ENCODE measurements at regions not wholly inside any gene's neighbourhood (a gene's known extent, or its start where the extent isn't known, plus 50 kb on each side); places are given as distances from the start of the nearest gene placed in this dataset.

DNA sequence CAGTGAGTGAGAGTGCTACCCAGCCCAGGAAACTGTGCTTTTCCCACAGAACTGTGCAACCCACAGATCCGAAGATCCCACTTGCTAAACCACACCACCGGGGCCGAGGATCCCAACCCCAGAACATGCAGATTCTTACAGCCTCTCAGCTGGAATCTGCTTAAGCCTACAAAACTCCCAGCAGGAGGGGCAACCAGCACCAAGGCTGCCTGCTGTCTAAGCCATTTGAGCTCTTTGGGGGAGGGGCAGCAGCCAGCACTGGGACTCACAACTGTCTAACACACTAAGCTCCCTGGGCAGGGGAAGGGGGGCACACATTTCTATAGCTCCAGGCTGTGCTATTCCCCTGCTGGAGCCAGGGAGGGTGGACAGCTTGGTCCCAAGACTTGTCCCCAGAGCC lies 529.9 kb downstream of the XPNPEP1 start:
- H3K18ac ChIP-seq (ENCODE audit: extremely low read depth, low read length), result peak overlapping the region; percentile 13; the same call in 1 of the 2 replicates
- no peaks in the 10 kb centered on the region for H3K9me3 ChIP-seq (ENCODE audit: insufficient read depth in 2 of 2, low read depth in 1 of 2, low read length in 1 of 2)
- H3K23ac ChIP-seq (ENCODE audit: insufficient read length), result no peak overlapping the region
- no peak overlapping the region for H3K4ac ChIP-seq (replicated peaks; ENCODE audit: insufficient read length, low read depth, low read length)
- H4K5ac ChIP-seq (ENCODE audit: insufficient read length, low read depth, low read length), result no peak overlapping the region
- H3K9ac ChIP-seq (replicated peaks in 1 of 4; ENCODE audit: extremely low read depth in 1 of 4, low read depth in 3 of 4, low read length in 3 of 4), result no peak overlapping the region
- 0 out of 2 replicates have a peak overlapping the region, but pooled peaks have one; percentile 46 for H2BK15ac ChIP-seq (ENCODE audit: low read length)
- H3K4me2 ChIP-seq (ENCODE audit: insufficient read depth in 1 of 2, low read depth in 2 of 2, low read length in 2 of 2), result peak overlapping the region; percentile 41 to 52; a peak in 3 of 4 replicates
- H3K23me2 ChIP-seq (ENCODE audit: low read depth, low read length), result no peaks in the 10 kb centered on the region; the same call in 1 of the 2 replicates
- no peak overlapping the region for H3K14ac ChIP-seq (ENCODE audit: insufficient read length)
- H2AFZ ChIP-seq (ENCODE audit: low read length), result peak overlapping the region; percentile 40; the same call in 1 of the 2 replicates
- no peak overlapping the region for H2AK5ac ChIP-seq (ENCODE audit: low read depth, low read length)
- CTCF ChIA-PET (ENCODE audit: partially characterized antibody), result interaction anchor here (0.6 to 1.4 kb wide), 5 partner anchors 10 to 587 kb away, joined by 3 to 4 read pairs (median 3); no protein-coding TSS in a partner anchor
- H3K27me3 ChIP-seq (replicated peaks in 1 of 4; ENCODE audit: control insufficient read depth in 3 of 4, extremely low read depth in 1 of 4, insufficient read depth in 3 of 4, low read length in 3 of 4), result no peaks in the 10 kb centered on the region; a peak in 1 of 7 replicates
- H2BK120ac ChIP-seq (replicated peaks; ENCODE audit: low read depth, low read length), result no peak overlapping the region
- no peak overlapping the region for H4K8ac ChIP-seq (ENCODE audit: extremely low read depth, insufficient read depth, low read length)
- POLR2A ChIA-PET (ENCODE audit: partially characterized antibody), result interaction anchor here (1.4 kb wide), 1 partner anchor 9 kb away, joined by 5 read pairs; no protein-coding TSS in a partner anchor
- H3K27ac ChIP-seq (ENCODE audit: low read depth, low read length), result no peak overlapping the region
- H4K91ac ChIP-seq (replicated peaks; ENCODE audit: insufficient read length, low read length), result no peak overlapping the region
- H3K4me1 ChIP-seq (replicated peaks in 1 of 4; ENCODE audit: control insufficient read depth in 3 of 4, insufficient read depth in 4 of 4, low read length in 3 of 4), result peaks cover 5 to 10% (median 7%) of the 10 kb centered on the region in 4 experiments; a peak in 6 of 7 replicates
- no peaks in the 10 kb centered on the region for H4K20me1 ChIP-seq (replicated peaks in 1 of 2; ENCODE audit: control insufficient read depth in 1 of 2, insufficient read depth in 2 of 2, low read length in 2 of 2)
- H3K4me3 ChIP-seq (ENCODE audit: extremely low read depth in 1 of 4, insufficient read depth in 2 of 4, low read depth in 3 of 4, low read length in 4 of 4), result peak overlapping the region in 1 of 4 experiments; percentile 26; a peak in 1 of 8 replicates
- peak; percentile 24 for FAIRE-seq
- H3K79me2 ChIP-seq (ENCODE audit: control insufficient read depth in 1 of 2, insufficient read depth in 2 of 2, low read length in 2 of 2), result no peaks in the 10 kb centered on the region
- H3K56ac ChIP-seq (replicated peaks; ENCODE audit: insufficient read length, low read depth, low read length), result no peak overlapping the region
- no peak overlapping the region for H2BK12ac ChIP-seq (ENCODE audit: low read depth, low read length)
- H2BK20ac ChIP-seq (ENCODE audit: low read length), result peak overlapping the region; percentile 61; the same call in 1 of the 2 replicates
- peak overlapping the region; percentile 47; the same call in 1 of the 2 replicates for H2BK5ac ChIP-seq (ENCODE audit: low read depth, low read length)
- DNase-seq (ENCODE audit: low read depth in 1 of 2, low spot score in 2 of 2), result peak; percentile 15 to 50
- no peaks in the 10 kb centered on the region for H3K79me1 ChIP-seq (ENCODE audit: low read depth, low read length)
- 70% methylated on average over 3 of the region's 3 CpGs; no CpG with 5 or more reads in 1 of the 2 experiments for WGBS, 2 experiments (ENCODE audit: extremely low coverage in 1 of 2, insufficient coverage in 1 of 2, insufficient read length in 1 of 2, insufficient replicate concordance in 2 of 2, low coverage in 1 of 2, low lambda C conversion rate in 2 of 2, missing lambda C conversion rate in 1 of 2)
- H3K36me3 ChIP-seq (ENCODE audit: control insufficient read depth in 2 of 4, insufficient read depth in 4 of 4, low read length in 3 of 4), result no peaks in the 10 kb centered on the region
- TF ChIP-seq NANOG (IDR thresholded peaks at IDR 0.05; ENCODE audit: insufficient read depth, low read depth, low read length, poor library complexity, severe bottlenecking), result peak; percentile 90
- TF ChIP-seq, protein P1, sequence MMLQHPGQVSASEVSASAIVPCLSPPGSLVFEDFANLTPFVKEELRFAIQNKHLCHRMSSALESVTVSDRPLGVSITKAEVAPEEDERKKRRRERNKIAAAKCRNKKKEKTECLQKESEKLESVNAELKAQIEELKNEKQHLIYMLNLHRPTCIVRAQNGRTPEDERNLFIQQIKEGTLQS (IDR thresholded peaks at IDR 0.05; ENCODE audit: insufficient read depth, low read depth, low read length), result no peak
- TF ChIP-seq, protein P2, sequence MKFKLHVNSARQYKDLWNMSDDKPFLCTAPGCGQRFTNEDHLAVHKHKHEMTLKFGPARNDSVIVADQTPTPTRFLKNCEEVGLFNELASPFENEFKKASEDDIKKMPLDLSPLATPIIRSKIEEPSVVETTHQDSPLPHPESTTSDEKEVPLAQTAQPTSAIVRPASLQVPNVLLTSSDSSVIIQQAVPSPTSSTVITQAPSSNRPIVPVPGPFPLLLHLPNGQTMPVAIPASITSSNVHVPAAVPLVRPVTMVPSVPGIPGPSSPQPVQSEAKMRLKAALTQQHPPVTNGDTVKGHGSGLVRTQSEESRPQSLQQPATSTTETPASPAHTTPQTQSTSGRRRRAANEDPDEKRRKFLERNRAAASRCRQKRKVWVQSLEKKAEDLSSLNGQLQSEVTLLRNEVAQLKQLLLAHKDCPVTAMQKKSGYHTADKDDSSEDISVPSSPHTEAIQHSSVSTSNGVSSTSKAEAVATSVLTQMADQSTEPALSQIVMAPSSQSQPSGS (IDR thresholded peaks at IDR 0.05; ENCODE audit: low read length), result 0 out of 2 replicates have a peak, but pooled peaks have one; percentile 42
- peak; percentile 84 for TF ChIP-seq CTBP2 (IDR thresholded peaks at IDR 0.05; ENCODE audit: borderline replicate concordance, insufficient read depth, insufficient read length, low read length)
- no peak for TF ChIP-seq RFX5 (IDR thresholded peaks at IDR 0.05; ENCODE audit: borderline replicate concordance, low read depth, low read length)
- no peak for TF ChIP-seq SP2 (IDR thresholded peaks at IDR 0.05; ENCODE audit: low read length)
- 0 out of 2 replicates have a peak, but pooled peaks have one; percentile 63 for TF ChIP-seq SP1 (IDR thresholded peaks at IDR 0.05; ENCODE audit: low read depth, low read length)
- peak; percentile 71 to 80; a peak in 2 of 4 replicates for TF ChIP-seq HDAC2 (IDR thresholded peaks at IDR 0.05; ENCODE audit: borderline replicate concordance in 1 of 2, low read depth in 2 of 2, low read length in 2 of 2)
- TF ChIP-seq SUZ12 (IDR thresholded peaks at IDR 0.05; ENCODE audit: low read length), result no peak
- no peak for TF ChIP-seq GTF2F1 (IDR thresholded peaks at IDR 0.05; ENCODE audit: borderline replicate concordance, low read depth, low read length)
